SU-DHL-6 (cell line): ENCODE measurements at regions not wholly inside any gene's neighbourhood (a gene's known extent, or its start where the extent isn't known, plus 50 kb on each side); places are given as distances from the start of the nearest gene placed in this dataset.

Experiments used
- CTCF ChIP-seq: fragments of 200-600 bp; sonication (generic); IDR thresholded peaks from one replicate; pipeline ENCODE4 v1.5.1; 2017; ENCODE audit warnings: antibody characterized with exemption, mild to moderate bottlenecking, low read length, moderate library complexity; ENCODE audit not compliant: insufficient read depth, poor library complexity, severe bottlenecking
- EZH2phosphoT487 ChIP-seq: fragments of 200-600 bp; sonication (generic), shearing (Covaris generic); conservative IDR thresholded peaks from 2 replicates; pipeline ENCODE4 v1.6.1; 2018; ENCODE audit warnings: mild to moderate bottlenecking, antibody characterized with exemption, low read length, moderate library complexity, mixed read lengths

- TF ChIP-seq CTCF, result no peak
- no peak for TF ChIP-seq EZH2phosphoT487
These were observed 173.8 kb downstream of the BCL11B start for GRCh38 chr14:99098199-99098598.
